Epidermal melanocyte (primary cell): ENCODE measurements at regions not wholly inside any gene's neighbourhood (a gene's known extent, or its start where the extent isn't known, plus 50 kb on each side); places are given as distances from the start of the nearest gene placed in this dataset.

Source experiments
- DNase-seq: peaks from one replicate; pipeline ENCODE4 v3.0.0; 2011; ENCODE audit warnings: low spot score; ENCODE audit not compliant: insufficient read length

- no peak for DNase-seq
Measured at GRCh38 chr17:77691216-77692085, 267.1 kb upstream of the TNRC6C start.

GRCh38 chr17:77692571-77693161 lies 265.8 kb upstream of the TNRC6C start:
- DNase-seq = no peak

DNA sequence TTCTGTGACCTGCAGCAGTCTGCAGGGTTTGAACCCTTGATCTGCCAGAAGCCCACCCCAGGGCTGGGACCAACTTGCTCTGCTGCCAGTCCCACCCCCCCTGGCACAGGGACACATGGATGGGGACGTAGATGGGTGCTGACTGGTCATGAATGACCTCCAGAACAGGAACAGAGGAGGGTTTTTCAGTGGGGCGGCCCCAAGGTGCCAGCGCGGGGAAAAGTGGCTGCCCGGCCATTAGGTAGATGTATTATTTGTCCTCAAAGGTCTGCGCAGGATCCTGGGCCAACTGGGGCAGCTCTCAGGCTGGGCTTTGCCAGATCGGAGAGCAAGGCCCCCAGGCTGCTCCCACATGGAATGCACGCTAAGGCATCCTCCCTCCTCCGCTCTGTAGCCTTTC lies 265.2 kb upstream of the TNRC6C start:
- DNase-seq = no peak

DNA sequence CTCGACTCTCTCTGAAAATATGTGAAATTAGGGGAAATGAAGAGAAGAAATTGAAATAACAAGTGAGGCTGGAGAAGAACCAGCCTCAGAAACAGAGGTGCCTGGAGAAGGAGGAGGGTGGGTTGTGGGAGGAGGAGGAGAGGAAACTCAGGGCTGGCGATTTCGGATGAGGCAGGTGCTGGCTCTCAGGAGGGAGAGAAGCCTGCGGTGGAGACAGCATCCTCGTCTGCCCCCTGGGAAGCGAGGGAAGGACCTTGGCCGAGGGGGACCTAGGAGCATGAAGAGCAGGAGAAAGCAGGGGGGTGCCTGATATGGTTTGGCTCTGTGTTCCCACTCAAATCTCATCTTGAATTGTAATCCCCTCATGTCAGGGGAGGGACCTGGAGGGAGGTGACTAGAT lies 264.7 kb upstream of the TNRC6C start:
- no peak for DNase-seq

DNA sequence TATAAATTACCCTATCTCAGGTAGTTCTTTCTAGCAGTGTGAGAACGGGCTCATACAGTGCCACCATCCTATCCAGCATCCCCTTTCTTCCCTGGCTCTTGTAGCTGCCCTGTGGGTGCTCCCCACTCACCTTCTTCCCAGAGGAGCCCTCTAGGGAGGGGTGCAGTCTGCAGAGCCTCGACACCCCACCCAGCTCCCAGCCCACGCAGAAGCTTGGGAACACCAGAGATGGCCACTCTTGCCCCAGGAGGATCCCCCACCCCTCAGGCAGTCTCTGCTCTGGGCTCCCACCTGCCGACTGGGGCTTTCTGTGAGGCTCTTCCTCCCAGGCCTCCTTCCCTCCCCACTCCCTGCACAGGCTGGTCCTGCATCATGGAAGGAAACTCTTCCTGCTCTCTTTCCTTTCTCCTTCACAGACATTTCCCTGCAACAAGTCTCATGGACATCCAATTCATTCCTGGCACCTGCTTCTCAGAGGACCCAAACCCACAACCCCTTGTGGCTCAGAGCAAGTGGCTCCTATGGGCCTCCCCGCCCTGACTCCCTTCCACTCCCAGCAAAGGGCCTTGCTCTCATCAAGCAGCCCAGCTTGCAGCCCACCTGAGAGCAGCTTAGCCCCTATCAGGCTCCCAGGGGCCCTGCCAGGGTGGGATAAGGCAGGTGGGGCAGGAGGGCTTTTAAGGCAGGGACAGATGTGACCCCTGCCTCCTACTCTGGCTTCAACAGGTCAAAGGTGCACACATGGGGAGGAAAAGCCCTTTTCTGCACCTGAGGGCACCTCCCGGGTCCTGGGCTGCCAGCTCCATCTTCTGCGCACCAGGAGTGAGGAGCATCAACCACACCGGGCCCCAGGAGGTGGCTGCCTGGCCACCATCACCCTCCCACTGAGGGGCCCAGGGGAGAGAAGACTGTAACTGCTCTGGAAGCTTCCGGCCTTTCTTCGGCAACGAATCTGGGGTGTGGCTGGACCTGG lies 263.8 kb upstream of the TNRC6C start:
- DNase-seq = no peak

GRCh38 chr17:77695386-77695785 lies 263.1 kb upstream of the TNRC6C start:
- no peak for DNase-seq

DNA sequence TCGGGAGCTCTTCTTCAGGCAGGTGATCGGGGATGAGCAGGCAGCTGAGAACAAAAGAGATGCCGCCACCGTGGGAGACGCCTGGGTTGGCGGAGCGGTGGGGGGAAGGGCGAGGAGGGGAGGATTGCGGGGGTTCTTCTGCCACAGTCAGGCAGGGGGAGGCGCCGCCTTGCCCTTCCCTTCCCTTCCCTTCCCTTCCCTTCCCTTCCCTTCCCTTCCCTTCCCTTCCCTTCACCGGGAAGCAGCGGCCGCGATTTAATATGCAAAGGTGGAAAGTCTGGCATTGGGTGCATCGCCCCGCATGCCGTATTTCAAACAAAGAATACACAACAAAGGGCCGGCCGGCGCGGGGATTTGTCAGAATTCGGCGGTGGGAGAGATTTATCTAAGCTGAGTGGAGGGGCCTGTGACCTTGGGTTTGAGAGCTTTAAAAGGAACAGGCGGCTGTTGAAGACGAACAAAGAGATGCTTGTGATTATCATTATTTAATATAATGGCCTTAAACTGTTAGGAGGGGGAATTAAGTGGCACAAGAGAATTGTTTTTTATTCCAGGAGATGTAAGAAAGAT lies 262.3 kb upstream of the TNRC6C start:
- no peak for DNase-seq

DNA sequence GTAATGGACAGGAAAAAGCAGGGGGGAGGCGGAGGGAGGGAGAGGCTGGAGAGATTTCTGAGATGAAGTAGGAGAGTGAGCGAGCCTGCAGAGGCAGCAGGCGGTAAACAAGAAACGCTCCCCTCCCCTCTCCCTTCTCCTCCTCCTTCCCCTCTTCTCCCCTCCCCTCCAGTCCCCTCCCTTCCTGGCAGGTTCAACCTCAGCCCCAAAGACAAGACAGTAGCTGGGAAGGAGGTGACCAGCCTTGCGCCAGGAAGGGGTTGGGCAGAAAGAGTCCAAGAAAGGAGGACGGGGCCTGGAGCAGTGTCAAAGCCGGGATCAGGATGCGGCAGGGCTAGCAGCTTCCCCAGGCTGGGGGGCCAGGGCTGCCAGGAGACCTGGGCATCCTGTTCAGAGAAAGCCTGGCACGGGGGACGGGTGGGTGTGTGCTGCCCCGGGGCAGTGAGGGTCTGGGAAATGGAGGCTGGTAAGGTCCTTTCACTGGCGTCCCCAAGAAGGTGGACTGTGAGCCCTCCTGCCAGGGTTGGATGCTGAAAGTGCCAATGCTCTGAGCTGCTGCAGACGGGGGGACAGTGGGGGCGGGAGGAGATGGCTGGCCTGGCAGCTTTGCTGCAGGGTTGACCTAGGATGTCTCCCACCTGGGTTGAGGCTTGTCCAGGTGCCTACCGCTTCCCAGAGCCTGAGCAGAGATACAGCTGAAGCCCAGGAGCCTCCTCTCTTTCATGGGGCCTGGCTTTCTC lies 261.6 kb upstream of the TNRC6C start:
- no peak for DNase-seq

GRCh38 chr17:77697480-77698400 lies 260.8 kb upstream of the TNRC6C start:
- DNase-seq = no peak

- DNase-seq = no peak
Measured at GRCh38 chr17:77698903-77699623, 259.4 kb upstream of the TNRC6C start.

- no peak for DNase-seq
Measured at GRCh38 chr17:77700165-77700881, 258.2 kb upstream of the TNRC6C start.

DNA sequence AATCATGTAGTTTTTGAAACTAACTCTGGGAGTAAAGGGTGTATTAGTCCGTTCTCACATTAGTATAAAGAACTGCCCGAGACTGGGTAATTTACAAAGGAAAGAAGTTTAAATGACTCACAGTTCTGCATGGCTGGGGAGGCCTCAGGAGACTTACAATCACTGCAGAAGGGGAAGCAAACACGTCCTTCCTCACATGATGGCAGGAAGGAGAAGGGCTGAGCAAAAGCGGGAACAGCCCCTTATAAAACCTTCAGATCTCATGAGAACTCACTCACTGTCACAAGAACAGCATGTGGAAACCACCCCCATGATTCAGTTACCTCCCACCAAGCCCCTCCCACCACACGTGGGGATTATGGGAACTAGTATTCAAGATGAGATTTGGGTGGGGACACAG lies 256.5 kb upstream of the TNRC6C start:
- DNase-seq = no peak

DNA sequence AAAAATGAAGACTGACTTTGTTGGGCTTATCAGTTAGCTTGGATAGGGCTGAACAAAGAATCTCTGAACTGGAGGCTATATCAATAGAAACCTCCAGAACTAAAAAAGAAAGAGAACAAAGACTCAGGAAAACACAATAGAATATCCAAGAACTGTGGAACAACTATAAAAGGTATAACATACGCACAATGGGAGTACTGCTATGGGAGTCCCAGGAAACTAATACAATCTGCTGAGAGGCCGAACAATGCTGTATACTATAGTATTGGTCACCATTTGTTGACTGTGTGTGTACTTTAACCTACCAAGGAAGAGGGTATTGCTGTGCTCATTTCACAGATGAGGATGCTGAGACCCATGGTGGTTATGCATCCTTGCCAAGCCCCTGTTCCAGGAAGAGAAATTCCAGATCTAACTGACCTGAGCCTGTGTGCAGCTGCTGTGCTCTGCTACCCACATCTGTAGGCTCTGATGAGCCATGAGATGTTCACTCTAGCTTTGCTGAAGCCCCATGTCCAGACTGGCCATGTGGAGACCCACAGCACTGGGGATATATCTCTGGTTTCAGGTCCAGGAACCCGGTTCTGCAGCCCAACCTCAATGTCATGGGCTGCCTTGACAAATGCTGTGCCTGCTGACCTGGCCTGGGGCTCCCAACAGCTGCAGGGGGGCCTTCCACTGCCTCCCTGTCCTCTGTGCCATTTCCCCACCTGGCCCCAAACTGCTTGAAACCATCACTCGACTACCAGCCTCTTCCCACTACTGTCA lies 254.3 kb upstream of the TNRC6C start:
- no peak for DNase-seq

GRCh38 chr17:77706938-77707337 lies 251.6 kb upstream of the TNRC6C start:
- DNase-seq = no peak

- DNase-seq = no peak
Measured at GRCh38 chr17:77707546-77707945, 251.0 kb upstream of the TNRC6C start.

- no peak for DNase-seq
Measured at GRCh38 chr17:77708049-77708448, 250.5 kb upstream of the TNRC6C start.

DNA sequence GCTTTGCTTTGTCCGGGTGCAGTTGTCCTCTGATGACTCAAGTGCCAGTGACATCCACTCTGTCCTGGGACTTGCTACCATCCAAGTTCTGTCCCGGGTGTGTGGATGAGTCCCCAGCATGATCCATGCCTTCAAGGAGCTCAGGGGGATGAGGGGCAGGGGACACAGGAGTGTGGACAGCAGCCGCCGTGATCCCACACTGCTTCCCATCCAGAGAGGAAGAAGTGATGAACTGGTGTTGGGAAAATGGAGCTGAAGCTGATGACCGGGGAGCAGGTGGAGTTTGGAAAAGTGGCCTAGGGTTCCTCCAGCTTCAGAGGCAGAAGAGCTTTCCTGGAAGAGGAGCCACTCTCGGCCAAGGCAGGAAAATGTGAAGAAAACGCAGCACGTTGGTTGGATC lies 249.6 kb upstream of the TNRC6C start:
- DNase-seq = no peak

DNA sequence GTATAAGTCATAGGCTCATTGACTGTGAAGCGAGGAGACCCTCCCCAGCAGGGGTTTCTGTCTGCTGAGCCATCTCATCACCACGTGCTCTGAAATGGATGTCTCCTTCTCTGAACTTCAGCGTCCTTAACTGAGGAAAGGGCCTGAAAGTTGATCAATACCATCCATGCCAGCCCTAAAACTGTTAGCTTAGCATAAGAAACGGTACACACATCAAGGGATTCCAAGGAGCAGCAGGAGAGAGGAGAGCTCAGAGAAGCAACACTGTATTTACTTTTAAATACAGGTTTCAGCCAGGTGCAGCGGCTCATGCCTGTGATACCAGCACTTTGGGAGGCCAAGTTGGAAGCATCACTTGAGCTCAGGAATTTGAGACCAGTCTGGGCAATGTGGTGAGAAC lies 248.9 kb upstream of the TNRC6C start:
- DNase-seq = no peak
